HPDE6-E6E7 (cell line): ENCODE measurements at regions not wholly inside any gene's neighbourhood (a gene's known extent, or its start where the extent isn't known, plus 50 kb on each side); places are given as distances from the start of the nearest gene placed in this dataset.
A peak's percentile ranks its signal among the peaks of the same experiment; 100 is the strongest.

Experiments
- DNase-seq: peaks from one replicate; pipeline ENCODE4 v3.0.0; 2011; ENCODE audit warnings: missing footprints; ENCODE audit errors: extremely low spot score

- no peak for DNase-seq
Measured at GRCh38 chr13:33891196-33891742, 73.3 kb downstream of the RFC3 start.

GRCh38 chr13:33893559-33893958, 75.6 kb downstream of the RFC3 start:
- DNase-seq: no peak

DNA sequence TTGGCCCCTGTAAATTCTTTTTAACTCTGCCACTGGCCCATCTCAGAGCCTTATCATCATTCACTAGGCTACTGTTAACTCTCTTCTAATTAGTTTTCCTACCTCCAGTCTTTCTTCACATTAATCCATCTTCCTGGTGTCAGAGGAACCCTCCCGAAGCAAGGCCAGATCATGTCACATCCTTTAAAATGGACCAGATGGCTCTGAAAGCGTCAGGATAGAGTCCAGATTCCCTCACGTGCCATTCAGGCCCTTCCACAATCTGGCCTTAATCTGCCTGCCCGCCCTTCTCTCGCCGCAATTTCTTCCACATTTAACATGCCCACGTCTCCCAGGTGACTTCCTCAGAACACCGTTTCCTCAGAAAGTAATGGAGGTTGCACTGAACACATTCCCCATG, 86.5 kb downstream of the RFC3 start:
- no peak for DNase-seq

- DNase-seq: no peak
Measured at GRCh38 chr13:33908116-33908515, 90.2 kb downstream of the RFC3 start.

DNA sequence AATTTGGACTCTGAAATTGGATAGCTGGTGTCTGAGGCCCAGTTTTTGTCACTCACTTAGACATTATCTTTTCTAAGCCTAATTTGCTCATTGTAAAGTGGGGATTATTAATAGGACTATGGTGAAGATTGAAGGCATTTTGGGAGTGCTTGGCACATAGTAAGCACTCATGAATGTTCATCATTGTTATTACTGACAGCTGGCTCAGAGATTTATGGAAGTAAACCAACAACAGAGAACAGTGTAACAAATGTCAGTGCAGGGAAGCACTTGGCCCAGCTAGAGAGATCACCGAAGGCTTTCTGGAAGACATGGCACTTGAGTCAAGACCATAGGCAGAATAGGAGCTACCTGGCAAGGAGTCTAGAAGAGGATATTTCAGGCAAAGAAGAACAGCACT, 92.3 kb downstream of the RFC3 start:
- no peak for DNase-seq

DNA sequence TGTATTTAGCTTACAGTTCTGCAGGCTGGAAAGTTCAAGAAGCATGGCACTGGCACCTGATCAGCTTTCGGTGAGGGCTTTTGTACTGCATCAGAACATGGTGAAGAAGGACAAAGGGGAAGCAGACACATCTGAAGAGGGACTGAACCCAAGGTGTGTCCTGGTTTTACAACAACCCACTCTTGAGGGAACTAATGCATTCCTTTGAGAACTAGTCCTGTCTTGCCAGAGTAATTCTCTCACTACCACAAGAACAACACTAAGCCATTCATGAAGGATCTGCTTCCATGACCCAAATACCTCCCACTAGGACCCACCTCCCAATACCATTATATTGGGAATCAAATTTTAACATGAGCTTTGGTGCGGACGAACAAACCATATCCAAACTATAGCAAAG, 93.6 kb downstream of the RFC3 start:
- no peak for DNase-seq

DNA sequence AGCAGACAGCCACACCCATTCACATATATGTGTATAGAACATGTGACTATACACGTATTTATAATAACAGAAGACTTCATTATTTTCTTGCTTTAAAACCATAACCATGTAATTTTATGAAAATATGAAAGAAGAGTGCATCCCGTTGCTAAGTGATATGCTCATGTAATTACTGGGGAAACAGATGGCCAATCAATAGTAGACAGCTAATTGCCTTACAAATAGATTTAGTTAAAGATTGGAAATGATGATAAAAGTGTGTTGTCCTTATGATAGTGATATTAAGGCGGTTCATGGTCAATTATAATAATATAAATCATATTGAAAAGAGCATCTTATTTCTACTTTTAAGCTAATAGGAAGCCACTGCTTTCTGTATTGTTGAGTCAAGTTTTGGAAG, 95.9 kb downstream of the RFC3 start:
- DNase-seq: no peak

GRCh38 chr13:33917190-33917589, 99.2 kb downstream of the RFC3 start:
- no peak for DNase-seq

DNA sequence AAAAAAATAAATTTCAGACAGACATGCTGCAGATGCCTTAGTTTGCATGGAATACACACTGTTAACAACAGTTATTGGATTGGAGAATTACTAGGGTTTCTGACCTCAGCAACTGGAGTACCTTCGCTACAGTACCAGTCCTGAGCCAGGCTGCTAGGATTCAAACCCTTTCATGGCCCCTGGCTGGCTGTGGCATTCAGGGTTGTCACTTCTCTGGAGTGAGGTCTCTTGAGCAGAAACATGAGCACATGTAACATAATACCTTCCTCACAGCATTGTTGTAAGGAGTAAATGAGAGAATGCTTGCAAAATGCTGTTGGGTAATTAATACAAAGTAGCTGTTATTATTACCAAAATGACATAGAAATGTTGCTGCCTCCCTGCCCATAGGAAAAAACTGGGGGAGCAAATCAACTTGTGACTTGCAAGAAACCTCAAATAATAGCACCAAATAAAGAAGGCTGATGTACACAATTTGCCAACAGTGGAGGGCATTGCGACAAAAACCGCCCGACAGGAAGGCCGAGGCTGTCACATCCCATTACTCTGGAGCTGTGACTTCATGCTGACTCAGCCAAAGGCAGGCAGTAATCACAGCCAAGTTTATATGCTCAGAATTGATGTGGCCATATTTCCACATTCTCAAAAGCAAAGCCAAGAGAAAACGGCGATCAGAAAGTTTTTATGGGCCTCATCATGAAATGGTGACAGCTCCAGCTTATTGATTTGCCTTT, 100.4 kb downstream of the RFC3 start:
- DNase-seq: peak; percentile 9

GRCh38 chr13:33919120-33919519, 101.2 kb downstream of the RFC3 start:
- DNase-seq: no peak

- no peak for DNase-seq
Measured at GRCh38 chr13:33925563-33925962, 107.6 kb downstream of the RFC3 start.

GRCh38 chr13:33927315-33927714, 109.4 kb downstream of the RFC3 start:
- DNase-seq: no peak

DNA sequence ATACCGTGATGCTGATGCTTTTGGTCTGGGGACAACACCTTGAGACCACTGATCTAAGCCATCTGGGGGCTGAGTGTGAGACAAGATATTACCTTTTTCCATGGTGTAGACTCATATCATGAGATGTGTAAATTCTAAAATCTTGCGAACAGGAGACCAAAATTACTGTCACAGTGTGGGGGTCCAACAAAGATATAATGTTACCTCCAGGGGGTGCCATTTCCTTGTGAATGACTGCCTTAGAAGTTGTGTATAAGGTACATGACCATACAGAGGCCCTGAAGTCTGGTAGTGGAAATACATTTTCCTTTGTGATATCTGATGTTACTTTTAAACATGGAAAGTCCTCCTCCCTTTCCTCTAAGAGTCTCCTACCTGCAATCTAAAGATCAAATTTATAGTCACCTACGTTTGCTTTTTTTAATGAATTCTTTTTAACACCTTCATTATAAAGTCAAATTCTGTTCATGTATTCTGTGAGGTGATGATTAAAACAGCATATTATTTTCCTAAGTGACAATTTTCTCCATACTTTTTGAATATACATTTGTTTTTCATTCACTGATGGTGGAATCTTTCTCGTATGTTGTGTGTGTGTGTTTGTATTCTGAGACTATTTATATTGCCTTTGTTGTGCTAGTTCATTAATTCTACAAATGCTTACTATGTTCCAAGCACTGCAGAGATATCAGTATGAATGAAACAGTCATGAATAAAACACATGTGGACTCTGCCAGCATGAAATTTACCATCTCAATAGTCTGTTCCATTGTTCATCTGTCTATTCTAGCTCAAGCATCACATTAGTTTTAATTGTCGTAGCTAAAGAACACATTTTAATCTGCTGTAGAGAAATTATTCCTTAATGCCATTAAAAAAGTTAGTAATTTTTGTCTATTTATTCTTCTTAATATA, 113.7 kb downstream of the RFC3 start:
- DNase-seq: no peak

- no peak for DNase-seq
Measured at GRCh38 chr13:33932769-33933406, 114.9 kb downstream of the RFC3 start.

- DNase-seq: no peak
Measured at GRCh38 chr13:33933810-33934209, 115.9 kb downstream of the RFC3 start.

DNA sequence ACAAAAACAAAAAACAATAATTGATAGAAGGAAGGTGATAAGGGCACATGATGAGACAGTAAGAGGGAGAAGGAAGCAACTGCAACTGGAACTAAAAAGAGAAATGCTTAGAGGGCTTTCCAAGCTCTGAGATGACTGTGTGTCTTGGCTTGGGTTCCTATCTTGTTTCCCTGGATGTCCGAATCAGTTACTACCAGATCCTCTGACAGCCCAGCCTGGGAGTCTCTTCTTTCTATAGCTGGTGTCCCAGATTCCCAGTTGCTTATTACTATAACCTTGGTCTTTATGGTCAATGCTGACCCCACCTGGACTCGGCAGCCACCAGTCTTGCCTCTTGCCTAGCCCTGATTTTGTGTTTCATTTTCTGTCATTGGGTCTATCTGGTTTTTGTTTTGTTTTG, 116.4 kb downstream of the RFC3 start:
- no peak for DNase-seq

DNA sequence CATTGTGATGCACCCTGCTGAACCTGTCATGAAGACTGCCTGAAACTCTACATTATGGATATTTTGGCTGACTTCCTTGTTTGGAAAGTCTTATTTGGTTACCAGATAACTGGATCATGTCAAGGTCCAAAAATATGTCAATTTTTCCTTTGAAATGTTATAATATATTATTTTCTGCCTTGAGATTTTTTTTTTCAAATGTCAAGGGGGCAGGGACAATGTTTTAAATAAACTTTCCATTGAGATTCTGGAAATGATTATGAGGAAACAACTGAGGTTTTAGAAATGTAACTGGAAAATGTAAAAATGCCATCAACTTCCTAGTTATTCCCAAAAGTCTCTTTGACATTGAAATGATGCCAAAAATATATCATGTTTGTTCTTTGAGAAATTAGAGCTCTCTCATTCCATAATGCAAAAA, 117.0 kb downstream of the RFC3 start:
- DNase-seq: no peak

DNA sequence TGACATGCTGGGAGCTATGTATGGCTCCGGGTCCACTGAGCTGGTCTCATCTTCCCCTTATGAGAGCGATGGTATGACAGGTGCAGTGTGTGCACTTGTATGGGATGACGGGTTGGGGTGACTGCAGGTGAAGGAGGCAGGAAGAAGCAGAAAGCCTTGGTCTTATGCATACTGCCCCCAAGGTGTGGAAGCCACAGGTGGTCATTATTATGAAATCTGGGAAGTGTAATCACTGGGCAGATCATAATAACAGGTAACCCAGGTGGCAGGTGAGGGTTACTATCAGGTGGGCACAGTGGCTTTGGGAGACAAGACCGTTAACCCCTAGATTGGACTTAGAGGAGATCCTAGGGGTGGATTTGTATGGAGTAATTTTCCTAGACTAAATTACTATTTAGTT, 118.0 kb downstream of the RFC3 start:
- no peak for DNase-seq

DNA sequence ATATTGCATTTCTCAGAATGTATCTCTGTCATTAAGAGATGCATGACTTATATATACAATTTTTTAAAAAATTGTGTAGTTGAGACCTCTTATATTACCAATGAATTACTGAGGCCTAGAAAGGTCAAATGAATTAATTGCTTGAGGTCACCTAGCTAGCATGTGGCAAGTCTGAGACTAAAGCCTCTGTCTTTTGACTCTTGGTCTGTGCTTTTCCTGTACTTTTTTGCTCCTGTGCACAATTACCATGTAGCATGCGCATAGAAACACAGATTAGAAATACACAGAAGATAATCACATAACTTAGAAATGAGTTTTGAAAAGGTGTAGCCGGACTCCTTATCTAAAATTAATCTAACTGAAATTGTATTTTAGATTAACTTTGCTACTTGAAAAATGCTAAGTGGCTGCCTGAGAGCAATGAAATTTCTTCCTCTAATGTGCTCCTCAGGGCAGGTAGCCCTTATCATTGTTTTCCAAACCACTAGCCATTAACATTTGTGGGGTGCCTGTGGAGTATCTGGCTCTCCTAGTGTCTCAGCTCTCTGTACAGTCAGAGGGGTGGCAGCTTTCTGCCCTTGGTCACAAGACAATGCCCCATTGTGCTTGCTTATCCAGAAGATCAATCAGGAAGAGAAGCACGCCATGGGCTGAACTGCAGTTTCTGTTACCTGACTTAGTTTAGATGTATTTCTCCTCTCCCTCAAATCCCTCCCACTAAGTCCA, 119.6 kb downstream of the RFC3 start:
- DNase-seq: no peak

DNA sequence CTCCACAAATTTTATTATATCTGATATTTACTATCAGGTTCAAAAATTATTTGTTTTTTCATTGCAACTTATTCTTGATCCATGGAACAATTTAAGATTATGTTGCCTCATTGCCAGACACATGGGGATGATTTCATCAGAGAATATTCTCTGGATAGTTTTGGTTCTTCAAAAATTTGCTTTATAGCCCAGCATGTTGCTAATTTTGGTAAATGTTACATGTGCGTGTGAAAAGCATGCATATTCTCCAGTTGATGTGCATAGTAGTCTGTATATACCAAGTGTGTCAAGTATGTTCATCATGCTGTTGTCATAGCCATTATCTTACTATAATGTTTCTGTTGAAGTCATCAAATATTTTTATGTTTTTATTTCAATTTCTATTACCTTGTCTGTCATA, 122.3 kb downstream of the RFC3 start:
- DNase-seq: no peak

DNA sequence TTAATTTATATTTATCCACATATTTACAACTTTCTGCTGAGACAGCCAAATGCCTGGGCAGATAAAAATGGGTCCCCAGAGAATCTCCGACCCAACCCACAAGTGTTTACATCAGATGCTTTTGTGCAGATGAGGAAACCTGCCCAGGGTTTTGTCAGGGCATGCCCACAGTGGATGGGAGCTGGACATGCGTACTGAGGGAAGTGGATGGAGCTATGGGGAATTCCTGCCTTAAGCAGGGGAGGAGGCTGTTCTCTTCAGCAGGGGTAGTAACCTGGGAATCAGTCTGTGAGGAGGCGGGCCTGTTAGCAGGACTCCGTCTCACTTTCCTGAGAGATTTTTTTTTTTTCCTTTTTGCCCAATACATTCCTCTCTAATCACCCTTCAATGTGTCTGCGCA, 122.9 kb downstream of the RFC3 start:
- peak; percentile 1 for DNase-seq

- no peak for DNase-seq
Measured at GRCh38 chr13:33945477-33945876, 127.5 kb downstream of the RFC3 start.
